ENCODE measurements at regions not wholly inside any gene's neighbourhood (a gene's known extent, or its start where the extent isn't known, plus 50 kb on each side); places are given as distances from the start of the nearest gene placed in this dataset.
"Not testable (repeated sequence)": the region's sequence is repeated elsewhere in the genome, so short reads cannot be mapped to it uniquely, and the experiment has no call there.

GRCh38 chr18:22828171-22828570, 105.0 kb upstream of the RBBP8 start:
- DNase-seq, result peak; percentile 44

GRCh38 chr18:22828583-22828982, 104.5 kb upstream of the RBBP8 start:
- DNase-seq, result not testable (repeated sequence)

GRCh38 chr18:22829781-22830180, 103.3 kb upstream of the RBBP8 start:
- DNase-seq, result no peak

DNA sequence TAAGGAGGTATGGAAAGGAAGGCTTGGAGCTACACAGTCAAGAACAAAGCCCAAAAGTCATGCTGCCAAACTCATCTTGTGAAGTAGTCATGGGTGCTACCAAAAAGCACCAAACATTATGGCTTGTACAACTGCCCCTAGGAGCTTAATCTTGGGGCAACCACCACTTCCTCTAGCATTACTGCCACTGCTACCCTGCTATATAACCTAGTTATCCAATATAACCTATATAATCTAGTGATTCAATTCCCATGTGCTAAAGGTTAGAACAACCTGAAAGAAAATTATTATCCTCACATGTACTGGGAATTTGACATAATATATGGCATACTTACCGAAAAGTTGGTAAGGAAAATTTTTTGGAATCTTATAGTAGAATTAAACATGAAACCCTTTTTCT, 102.6 kb upstream of the RBBP8 start:
- no peak for DNase-seq

GRCh38 chr18:22831441-22831904, 101.7 kb upstream of the RBBP8 start:
- peak; percentile 50 for DNase-seq

- no peak for DNase-seq
Measured at GRCh38 chr18:22836932-22837331, 96.2 kb upstream of the RBBP8 start.

DNA sequence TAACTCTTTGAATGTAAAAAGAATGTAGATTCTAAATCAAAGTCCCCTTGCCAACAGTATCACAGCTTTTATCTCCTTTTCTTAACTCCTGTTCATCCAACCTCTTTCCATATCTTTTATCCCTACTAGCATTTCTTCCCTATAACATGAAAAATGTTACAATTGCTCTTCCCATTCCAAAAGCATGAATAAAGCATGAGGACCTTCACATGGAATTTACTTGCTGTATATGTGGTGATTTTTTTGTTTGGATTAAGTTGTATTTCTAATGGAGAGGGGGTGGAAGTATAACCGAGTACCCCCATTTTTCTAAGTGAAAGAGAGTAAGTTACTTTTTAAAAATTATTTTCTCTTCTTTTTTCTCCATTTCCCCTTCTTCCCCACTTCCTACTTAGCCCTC, 94.9 kb upstream of the RBBP8 start:
- no peak for DNase-seq

GRCh38 chr18:22838639-22839277, 94.4 kb upstream of the RBBP8 start:
- DNase-seq, result no peak

DNA sequence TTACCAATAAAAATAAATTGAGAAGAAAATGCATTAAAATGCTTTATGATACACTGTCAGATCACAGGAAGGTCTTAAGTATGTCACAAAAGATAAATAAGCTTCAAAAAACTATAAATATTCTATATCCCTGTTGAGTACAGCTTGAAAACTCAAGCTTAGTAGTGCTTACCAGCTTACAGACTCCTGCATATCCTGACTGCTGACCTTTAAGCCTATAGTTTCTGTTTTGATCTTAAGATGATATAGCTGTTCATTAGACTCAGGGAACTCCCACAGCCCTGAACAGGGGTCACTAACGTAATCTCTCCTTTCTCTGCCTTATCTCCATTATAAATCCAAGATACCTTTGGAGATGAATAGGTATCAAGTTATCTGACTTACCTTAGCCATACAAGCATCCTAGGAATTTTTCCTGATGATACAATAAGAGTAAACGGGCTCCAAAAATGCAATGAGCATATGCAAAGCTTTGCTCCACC, 93.7 kb upstream of the RBBP8 start:
- no peak for DNase-seq

DNA sequence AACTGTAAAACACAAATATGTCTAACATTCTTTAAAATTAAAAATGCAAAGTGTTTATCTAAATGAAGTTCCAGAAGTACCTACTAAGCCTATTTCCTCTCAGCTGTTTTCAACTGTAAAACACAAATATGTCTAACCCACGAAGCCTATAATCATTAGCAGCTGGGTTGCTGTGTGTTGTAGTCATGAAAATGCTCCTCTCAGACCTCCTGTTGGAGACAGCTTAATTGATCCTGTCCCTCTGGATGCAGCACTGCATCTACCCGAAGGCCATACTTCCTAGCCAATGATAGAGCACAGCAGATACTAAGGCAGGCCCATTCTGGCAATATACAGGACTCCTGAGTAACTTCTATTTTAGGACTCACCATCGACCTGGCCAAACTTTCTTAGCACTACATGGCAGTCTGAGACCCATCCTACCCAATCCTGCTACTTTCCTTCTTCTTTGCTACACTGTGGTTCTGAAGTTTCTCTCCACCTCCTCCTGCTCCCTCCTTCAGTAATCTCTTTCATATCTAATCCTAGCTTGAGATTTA, 92.5 kb upstream of the RBBP8 start:
- DNase-seq, result no peak

DNA sequence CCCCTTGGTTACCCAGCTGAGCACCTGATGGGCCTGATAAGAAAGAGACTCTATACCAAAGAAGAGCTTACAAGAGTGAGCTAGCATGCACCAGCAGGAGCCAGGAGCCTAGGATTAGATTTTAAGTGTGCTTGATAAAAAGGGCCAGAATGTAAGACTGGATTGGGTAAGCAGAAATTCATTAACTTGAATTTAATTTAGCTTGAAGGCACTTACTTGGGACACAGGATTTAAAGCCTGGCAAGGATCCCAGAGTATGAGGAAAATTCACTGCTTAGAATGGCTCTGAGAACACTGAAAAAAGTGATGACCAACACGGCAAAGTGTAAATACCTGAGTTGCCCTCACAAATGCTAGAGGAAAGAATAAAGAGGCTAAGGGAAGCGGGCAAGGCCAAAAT, 91.3 kb upstream of the RBBP8 start:
- DNase-seq, result peak; percentile 8

- peak; percentile 6 for DNase-seq
Measured at GRCh38 chr18:22844190-22844589, 88.9 kb upstream of the RBBP8 start.

DNA sequence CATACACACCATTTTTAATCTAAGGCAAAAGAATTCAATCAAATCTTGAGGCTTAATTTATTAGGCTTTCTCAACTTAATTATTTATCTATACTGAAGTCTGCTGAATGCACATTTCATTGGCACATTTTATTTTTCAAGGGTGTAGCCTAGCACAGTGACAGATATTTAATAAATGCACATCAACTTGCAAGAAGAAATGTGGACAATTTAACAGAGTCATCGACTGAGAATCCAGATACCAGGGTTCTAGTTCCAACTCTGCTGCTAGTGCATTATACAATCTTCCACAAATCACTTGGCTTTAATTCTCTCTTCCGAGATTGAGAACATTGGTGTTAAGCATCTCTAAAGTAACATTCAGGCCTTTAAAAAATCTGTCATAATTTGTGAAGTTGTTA, 88.5 kb upstream of the RBBP8 start:
- no peak for DNase-seq

DNA sequence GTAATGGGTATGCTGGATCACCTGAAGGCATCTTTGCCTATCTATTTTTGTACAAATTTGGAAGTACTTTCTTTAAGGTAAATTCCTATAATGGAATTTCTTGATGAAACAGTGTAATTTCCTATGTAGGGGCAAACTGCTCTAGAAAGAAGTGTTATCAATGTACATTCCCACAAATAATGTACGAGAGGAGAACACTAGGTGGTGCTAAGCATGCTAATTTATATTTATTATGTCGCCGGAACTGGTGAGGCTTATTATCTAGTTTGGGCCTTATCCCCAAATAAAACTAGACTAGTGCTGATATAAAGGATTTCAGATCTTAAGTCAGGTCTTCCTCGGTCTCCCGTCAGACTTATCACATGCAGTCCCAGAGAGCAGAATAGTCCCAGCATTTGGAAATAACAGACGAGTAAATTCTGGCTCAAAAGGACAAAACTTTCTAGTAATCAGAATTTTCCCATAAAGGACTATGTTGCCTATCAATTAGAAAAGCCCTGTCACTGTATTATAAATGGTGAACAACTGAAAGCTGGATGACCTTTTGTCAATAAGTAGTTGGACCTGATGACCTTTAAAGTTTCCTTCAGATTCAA, 86.9 kb upstream of the RBBP8 start:
- peak; percentile 10 for DNase-seq

GRCh38 chr18:22846697-22847096, 86.4 kb upstream of the RBBP8 start:
- no peak for DNase-seq

GRCh38 chr18:22847392-22847791, 85.7 kb upstream of the RBBP8 start:
- DNase-seq, result peak; percentile 7

- DNase-seq, result no peak
Measured at GRCh38 chr18:22847867-22848451, 85.2 kb upstream of the RBBP8 start.

DNA sequence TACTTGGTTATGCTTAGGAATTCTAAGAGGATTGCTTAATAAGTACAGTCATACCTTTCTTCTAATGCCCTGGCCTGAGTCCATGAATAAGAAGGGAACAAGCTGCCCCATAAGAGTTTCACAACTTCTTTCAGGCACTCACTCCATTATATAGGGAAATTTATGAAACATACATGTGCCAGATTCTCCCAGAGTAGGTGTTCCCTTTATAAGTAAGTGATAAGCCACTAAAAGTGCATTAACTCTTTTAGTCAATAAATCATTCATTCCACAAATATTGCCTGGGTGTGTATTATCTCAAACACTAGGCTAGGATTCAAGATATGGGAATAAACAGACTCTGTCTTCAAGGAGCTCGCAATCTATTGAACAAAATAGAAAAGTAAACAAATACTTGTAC, 84.5 kb upstream of the RBBP8 start:
- DNase-seq, result peak; percentile 66

DNA sequence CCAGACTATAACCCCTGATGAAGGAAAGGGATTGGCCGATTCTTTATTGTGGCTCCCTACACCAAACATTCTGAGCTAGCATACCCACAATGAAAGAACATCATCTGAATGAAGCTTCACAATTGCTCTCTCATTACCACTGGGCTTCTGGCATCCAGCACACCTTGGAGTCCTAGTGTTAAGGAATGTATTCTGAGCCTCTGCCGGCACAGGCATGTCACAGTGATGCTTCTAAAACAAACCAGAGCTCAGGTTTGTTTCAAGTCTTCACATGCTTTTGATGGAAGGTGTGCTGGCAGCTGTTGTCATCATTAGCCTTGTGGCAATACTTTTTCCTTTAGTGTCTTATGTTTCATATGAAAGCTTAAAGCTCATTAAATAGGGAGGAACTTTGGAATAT, 76.3 kb upstream of the RBBP8 start:
- DNase-seq, result no peak

DNA sequence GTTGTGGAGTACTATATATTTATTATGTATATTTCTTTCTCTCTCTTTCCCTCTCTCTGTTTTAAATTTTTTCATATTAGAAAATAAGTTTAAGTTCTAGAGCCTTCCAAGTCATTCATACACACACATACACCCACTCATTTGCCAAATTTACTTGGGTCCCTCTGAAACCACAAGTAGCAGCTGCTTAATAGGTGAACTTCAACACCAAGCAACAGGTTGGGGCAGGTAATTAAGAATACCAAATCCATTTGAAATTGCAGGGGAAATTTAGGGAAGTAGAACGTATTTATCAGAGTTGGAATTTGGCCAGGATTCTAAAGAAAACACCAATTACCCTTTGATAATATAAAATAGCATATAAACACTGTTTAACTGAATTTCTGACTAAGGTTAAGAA, 75.0 kb upstream of the RBBP8 start:
- DNase-seq, result no peak

- no peak for DNase-seq
Measured at GRCh38 chr18:22860807-22861206, 72.3 kb upstream of the RBBP8 start.

DNA sequence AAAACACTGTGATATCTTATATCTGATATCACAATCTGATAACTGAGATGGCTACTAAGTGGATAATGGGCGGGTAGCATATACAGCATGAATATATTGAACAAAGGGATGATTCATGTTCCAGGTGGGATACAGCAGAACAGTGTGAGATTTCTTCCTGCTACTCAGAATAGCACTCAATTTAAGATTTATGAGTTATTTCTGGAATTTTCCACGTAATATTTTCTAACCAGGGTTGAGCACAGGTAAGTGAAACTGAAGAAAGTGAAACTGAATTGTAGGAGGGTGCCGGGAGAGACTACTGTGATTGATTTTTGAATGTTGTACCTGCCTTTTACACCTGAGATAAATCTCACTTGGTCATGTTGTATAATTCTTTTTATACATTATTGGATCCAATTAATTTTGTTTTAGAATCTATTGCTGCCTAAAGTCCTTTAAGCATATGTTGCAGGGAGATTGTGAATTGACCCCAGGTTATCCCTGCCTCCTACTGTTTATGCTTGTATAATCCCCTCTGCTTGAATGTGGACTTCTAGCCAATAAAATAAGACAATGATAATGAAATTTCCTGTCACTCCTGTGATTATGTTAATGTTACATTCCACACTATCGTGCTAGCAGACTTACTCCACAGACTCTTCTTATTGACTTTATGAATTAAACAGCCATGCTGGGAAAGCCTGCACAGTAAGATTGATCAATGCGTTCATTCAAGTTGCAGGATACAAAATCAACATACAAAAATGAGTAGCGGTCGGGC, 67.6 kb upstream of the RBBP8 start:
- DNase-seq, result no peak

GRCh38 chr18:22868831-22869230, 64.3 kb upstream of the RBBP8 start:
- DNase-seq, result no peak
